ENCODE measurements at regions not wholly inside any gene's neighbourhood (a gene's known extent, or its start where the extent isn't known, plus 50 kb on each side); places are given as distances from the start of the nearest gene placed in this dataset.

GRCh38 chr12:93199831-93200236, 177.9 kb upstream of the NUDT4 start:
- Histone ChIP-seq H3K4me3 (no peak overlapping the region), H3K27ac (no peak overlapping the region)
- no peak for DNase-seq (ENCODE audit: low spot score)
- no peak for TF ChIP-seq CTCF (IDR thresholded peaks at IDR 0.05)

GRCh38 chr12:93200291-93200917, 177.3 kb upstream of the NUDT4 start:
- TF ChIP-seq CTCF (IDR thresholded peaks at IDR 0.05): no peak
- no peak overlapping the region for H3K27ac ChIP-seq
- H3K4me3 ChIP-seq: no peak overlapping the region
- DNase-seq (ENCODE audit: low spot score): no peak

GRCh38 chr12:93201990-93202389, 175.7 kb upstream of the NUDT4 start:
- no peak for DNase-seq (ENCODE audit: low spot score)
- H3K27ac ChIP-seq: no peak overlapping the region
- no peak overlapping the region for H3K4me3 ChIP-seq
- no peak for TF ChIP-seq CTCF (IDR thresholded peaks at IDR 0.05)

- Histone ChIP-seq H3K4me3 (no peak overlapping the region), H3K27ac (no peak overlapping the region)
- TF ChIP-seq CTCF (IDR thresholded peaks at IDR 0.05): no peak
- no peak for DNase-seq (ENCODE audit: low spot score)
Measured at GRCh38 chr12:93202688-93203087, 175.0 kb upstream of the NUDT4 start.

GRCh38 chr12:93203361-93203760, 174.4 kb upstream of the NUDT4 start:
- DNase-seq (ENCODE audit: low spot score): no peak
- Histone ChIP-seq H3K4me3 (no peak overlapping the region), H3K27ac (no peak overlapping the region)
- TF ChIP-seq CTCF (IDR thresholded peaks at IDR 0.05): no peak

- no peak for TF ChIP-seq CTCF (IDR thresholded peaks at IDR 0.05)
- Histone ChIP-seq H3K27ac (no peak overlapping the region), H3K4me3 (no peak overlapping the region)
- DNase-seq (ENCODE audit: low spot score): no peak
Measured at GRCh38 chr12:93204896-93205295, 172.8 kb upstream of the NUDT4 start.

- H3K4me3 ChIP-seq: no peak overlapping the region
- no peak for DNase-seq (ENCODE audit: low spot score)
- TF ChIP-seq CTCF (IDR thresholded peaks at IDR 0.05): no peak
- no peak overlapping the region for H3K27ac ChIP-seq
Measured at GRCh38 chr12:93205361-93205760, 172.4 kb upstream of the NUDT4 start.
